Mucosa of gallbladder (tissue), 1 donor: ENCODE measurements at regions not wholly inside any gene's neighbourhood (a gene's known extent, or its start where the extent isn't known, plus 50 kb on each side); places are given as distances from the start of the nearest gene placed in this dataset.

Source experiments
- DNase-seq: peaks from one replicate; pipeline ENCODE4 v3.0.0-alpha.2; 2020; ENCODE audit warnings: low spot score
- donor health status: DM: no; HTN: no; CAD: no.

- DNase-seq: no peak
Observed at GRCh38 chr11:116122697-116123472, 618.7 kb upstream of the CADM1 start.

DNA sequence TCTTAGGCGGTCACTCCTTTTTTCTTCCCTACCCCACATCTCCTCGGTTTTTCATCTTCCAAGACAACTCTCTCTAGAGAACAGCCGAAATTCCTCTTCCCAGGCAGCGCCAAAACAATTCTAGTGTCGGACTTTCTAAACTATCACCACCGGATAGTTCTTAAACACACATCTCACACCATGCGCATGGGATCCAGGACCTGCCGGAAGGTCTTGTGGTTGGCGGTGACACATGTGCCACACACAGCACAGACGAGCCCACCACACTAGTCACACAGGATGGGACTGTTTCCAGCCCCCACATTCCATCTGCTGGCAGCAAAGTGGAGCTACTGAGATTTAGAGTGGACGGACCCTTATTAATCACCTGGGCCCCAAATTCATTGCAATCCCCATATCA lies 614.9 kb upstream of the CADM1 start:
- DNase-seq: no peak

- no peak for DNase-seq
Observed at GRCh38 chr11:116118138-116118470, 613.9 kb upstream of the CADM1 start.

- no peak for DNase-seq
Observed at GRCh38 chr11:116117331-116118137, 613.3 kb upstream of the CADM1 start.

DNA sequence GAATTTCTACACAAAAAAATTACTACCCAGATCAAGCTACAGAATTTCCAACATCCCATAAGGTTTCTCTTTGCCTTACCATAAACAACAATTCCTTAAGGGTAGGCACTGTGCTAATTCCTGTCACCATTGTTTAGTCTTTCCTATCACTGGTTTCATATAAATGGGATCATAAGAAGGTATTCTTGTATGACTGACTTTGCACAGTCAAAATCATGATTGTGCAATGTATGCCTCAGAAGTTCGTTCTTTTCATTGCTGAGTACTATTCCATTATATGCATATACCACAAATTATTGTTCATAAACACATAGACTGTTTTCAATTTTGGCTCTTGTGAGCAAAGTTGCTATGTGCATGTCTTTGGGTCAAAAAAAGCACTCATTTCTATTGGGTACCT lies 611.6 kb upstream of the CADM1 start:
- no peak for DNase-seq

- no peak for DNase-seq
Observed at GRCh38 chr11:116114198-116114651, 610.0 kb upstream of the CADM1 start.

GRCh38 chr11:116112087-116112935 lies 608.1 kb upstream of the CADM1 start:
- DNase-seq: no peak

DNA sequence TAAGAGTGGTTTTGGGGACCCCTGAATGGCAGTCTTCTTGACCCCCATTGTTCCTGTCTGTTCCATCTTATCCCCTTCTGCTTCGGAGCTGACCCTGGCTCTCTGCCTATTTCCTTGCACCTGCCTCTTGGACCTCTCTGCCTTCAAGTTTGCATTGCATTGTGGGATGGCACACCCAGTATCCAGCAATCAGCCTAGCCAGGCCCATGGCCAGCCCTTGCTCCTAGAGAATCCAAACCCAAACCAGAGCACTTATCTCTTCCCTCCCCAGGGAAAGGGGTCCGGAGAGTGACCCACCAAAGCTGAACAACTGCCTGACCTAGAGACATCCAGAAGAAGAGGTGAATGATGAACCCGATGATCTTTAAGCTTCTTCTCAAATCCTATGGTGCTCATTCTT lies 607.3 kb upstream of the CADM1 start:
- DNase-seq: no peak

GRCh38 chr11:116110802-116111201 lies 606.6 kb upstream of the CADM1 start:
- DNase-seq: no peak

GRCh38 chr11:116110356-116110755 lies 606.1 kb upstream of the CADM1 start:
- no peak for DNase-seq

GRCh38 chr11:116109228-116109627 lies 605.0 kb upstream of the CADM1 start:
- no peak for DNase-seq

DNA sequence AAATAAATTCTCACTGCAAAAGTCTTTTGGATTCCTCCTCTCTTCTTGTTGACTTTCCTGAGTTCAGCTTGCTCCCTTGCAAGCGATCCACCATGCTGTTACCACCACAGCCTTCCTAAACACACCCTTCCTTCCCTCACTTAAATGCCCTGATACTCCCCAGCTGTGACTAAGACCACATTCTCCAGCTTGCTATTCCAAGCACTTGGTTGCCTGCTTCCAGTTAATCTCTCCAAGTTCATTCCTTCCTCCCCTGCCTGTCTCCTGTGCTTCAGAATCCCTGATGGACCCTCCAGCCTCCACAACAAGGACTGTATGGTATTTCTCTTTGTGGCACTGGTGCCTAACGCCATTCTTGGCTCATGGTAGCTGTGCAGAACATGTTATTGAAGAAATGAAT lies 603.9 kb upstream of the CADM1 start:
- no peak for DNase-seq

DNA sequence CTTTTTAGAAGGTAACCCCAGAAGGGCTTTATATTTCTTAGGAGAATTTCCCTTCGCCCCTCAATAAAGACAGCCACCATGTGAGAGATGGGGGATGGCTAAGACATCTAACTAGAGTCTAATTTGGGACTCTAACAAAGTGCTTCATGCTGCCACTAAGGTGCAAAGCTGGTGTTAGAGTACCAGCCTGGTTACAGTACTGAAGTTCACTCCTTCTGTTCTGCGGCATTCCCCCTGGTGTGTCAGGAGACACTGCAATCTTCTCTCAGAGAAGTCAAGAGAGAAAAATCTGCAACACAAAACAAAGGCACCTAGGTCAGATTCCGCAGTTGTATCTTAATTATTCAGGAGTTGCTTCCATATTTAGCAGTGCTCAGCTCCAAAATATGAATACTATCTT lies 603.0 kb upstream of the CADM1 start:
- DNase-seq: no peak

- no peak for DNase-seq
Observed at GRCh38 chr11:116104498-116105174, 600.4 kb upstream of the CADM1 start.

DNA sequence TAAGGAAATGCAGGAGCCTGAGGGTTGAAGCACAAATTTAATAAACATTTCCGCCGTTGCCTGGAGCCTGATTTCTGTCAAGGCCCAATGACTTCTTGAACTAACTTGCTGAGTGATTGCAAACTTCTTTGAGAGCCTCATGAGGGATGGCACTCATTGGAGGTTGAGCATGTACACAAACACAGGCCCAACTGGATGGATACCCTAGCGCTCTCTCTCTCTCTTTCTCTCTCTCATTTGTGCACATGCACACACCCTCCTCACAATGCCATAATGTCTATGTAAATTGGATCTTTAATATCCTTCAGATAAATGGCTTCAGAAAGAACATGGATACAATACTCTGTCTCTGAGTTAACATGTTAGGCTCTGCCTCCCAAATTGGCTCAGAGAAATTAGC lies 597.7 kb upstream of the CADM1 start:
- no peak for DNase-seq

DNA sequence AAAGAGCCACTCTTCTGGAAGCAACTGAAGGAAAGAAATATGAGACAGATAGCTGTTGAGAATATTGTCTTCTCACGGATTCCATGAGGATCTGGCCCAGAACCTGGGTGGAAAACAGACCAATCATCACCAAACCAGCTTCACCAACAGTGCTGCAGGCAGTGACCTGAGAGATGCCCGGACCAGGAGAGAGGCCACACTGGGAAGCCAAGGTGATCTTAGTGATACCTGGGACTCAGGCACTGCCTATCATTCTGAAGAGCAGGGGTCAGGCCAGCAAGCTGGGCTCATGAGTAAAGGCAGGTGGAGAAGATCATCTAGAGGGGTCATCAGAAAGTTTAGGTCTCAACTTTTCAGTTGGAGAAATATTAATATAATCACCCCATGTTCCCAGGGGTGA lies 595.8 kb upstream of the CADM1 start:
- no peak for DNase-seq

DNA sequence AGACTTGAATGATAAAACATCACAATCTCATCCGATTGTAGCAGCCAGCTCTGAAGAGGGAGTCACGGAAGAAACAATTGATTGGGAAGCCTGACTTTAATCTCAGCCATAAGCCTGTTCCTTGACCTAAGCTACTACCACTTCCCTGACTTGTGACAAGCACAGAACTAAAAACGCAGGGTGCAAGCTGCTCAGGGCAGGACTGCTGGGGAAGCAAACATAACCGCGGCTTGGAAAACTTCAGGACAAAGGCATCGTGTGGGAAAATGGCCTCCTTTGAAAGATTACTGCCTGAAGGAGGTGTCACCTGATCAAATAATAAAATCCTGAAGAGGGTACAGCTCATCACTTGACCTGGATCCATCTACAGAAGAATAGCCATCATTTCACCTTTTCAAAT lies 595.3 kb upstream of the CADM1 start:
- DNase-seq: no peak

DNA sequence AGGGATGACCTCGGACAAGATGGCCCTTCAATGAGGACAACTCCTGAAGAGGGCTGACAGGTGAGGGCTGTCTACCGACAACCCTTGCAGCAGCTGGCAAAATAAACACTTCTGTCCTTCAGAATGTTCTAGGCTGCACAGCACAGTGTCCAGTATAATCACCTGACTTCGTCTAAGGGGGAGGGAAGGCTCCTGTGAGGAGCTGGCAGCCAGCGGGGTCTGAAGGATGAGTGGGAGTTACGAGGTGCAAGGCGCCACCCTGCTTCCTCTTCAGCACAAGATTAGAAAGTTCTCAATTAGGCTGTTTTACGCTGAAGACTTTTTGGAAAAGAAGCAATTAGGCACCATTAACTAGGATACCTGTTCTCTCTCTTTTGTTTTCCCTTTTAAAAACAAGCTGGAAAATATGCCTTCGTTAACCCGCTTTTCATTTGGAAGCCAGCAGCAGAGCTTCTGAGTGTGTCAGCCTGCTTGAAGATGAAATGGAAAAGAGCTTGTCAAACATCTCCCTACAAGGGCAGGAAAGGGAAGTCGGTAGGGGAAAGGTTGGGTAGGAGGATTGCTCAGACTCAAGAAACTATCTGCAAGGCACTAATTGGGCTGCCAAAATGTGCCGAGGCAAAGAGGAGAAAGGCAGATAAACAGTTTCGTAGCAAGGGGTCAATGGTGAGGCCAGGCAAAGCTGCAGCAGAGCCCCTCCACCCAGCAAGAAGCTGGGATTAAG lies 592.2 kb upstream of the CADM1 start:
- no peak for DNase-seq

DNA sequence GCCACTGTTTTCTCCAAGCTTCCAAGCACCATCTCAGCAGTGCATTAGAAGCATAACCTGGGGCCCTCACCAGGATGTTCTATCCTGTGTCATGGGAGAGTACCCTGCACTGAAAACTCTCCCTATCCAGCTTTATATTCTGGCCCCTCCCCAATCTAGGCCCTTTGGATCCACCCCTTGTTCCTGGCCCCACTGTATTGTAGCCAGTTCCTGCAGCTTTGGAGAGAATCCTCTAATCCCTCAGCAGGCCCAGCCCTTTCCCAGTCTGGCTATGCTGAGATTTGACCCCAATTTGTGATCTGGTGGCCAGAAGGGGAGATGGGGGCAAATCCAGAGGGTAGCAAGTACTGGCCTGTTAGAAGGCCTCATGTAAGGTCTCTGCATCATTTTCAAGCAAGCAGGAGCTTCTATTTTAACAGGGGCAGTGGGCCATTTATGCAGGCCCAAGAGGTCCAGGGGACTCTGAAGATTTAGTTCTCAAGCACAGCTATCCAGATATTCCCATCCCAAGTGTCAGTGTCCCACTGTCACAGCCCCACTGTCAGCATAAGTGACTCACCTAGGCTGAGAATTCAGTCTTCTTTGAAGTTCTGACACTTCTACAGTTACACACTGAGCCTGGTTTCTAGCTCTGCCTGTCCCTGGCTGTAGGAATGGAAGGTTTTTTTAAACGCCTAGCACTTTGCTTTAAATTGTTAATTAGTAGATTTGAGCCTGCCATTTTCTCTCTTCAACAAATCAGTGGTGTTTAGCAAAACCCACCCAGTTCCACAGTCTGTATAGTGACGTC lies 589.5 kb upstream of the CADM1 start:
- no peak for DNase-seq

DNA sequence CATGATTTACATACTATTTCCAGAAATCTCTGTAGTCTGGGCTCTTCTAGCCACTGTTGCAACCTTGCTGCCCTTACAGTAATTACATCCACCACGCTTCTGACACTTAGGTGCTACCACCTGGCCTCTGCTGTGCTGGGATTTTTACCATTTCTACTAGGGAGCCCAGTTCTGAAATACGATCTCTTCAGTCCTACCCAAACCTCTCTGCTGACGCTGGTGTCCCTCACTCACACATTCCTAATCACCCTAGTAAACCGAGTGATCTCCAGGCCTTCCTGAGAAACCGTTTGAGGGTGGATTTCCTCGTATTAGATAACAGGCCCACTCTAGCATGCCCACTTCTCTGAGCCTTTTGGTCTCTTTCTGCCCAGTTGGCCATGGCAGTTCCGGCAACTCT lies 588.9 kb upstream of the CADM1 start:
- DNase-seq: no peak
